ENCODE measurements at regions not wholly inside any gene's neighbourhood (a gene's known extent, or its start where the extent isn't known, plus 50 kb on each side); places are given as distances from the start of the nearest gene placed in this dataset.

GRCh38 chr1:207968521-207969009, 57.6 kb upstream of the CD34 start:
- no peak for TF ChIP-seq EZH2phosphoT487 (IDR thresholded peaks at IDR 0.05)
- no peak for TF ChIP-seq CTCF (IDR thresholded peaks at IDR 0.05)
- TF ChIP-seq EZH2 (IDR thresholded peaks at IDR 0.05): no peak

Data from neural progenitor cell (in vitro differentiated cells).